ENCODE measurements at regions not wholly inside any gene's neighbourhood (a gene's known extent, or its start where the extent isn't known, plus 50 kb on each side); places are given as distances from the start of the nearest gene placed in this dataset.

DNA sequence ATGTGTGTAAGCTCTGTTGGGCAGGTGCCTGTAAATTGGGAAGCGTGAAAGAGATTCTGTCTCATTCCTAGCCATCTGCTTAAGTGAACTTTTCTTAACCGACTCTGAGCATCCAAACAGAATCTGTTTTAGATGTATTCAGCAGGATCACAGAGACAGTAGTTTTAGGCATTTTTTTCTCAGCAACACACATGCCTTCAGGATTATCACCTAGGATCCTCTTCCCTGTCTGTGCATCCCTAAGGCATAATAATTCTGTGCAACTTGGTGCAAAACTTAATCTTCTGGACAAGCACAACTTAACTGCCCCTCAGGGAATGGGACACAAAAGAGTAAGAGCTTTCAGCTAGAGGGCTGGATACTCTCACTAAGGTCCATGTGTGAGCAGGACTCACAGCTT, 284.8 kb downstream of the C7orf25 start:
- TF ChIP-seq POLR2A (IDR thresholded peaks at IDR 0.05): no peak
- TF ChIP-seq, protein P1, sequence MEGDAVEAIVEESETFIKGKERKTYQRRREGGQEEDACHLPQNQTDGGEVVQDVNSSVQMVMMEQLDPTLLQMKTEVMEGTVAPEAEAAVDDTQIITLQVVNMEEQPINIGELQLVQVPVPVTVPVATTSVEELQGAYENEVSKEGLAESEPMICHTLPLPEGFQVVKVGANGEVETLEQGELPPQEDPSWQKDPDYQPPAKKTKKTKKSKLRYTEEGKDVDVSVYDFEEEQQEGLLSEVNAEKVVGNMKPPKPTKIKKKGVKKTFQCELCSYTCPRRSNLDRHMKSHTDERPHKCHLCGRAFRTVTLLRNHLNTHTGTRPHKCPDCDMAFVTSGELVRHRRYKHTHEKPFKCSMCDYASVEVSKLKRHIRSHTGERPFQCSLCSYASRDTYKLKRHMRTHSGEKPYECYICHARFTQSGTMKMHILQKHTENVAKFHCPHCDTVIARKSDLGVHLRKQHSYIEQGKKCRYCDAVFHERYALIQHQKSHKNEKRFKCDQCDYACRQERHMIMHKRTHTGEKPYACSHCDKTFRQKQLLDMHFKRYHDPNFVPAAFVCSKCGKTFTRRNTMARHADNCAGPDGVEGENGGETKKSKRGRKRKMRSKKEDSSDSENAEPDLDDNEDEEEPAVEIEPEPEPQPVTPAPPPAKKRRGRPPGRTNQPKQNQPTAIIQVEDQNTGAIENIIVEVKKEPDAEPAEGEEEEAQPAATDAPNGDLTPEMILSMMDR (IDR thresholded peaks at IDR 0.05): no peak

All from heart left ventricle (tissue), 13 donors.